D721Med (cell line): ENCODE measurements at regions not wholly inside any gene's neighbourhood (a gene's known extent, or its start where the extent isn't known, plus 50 kb on each side); places are given as distances from the start of the nearest gene placed in this dataset.
"Not testable (repeated sequence)": the region's sequence is repeated elsewhere in the genome, so short reads cannot be mapped to it uniquely, and the experiment has no call there.

ENCODE experiments used
- DNase-seq: peaks from one replicate; pipeline ENCODE4 v3.0.0; 2011; ENCODE audit warnings: low spot score; ENCODE audit not compliant: insufficient read length
- FAIRE-seq: peaks from 2 replicates; lab custom pipeline; 2011; peaks lifted over from hg19 to GRCh38; lab: Jason Lieb, UNC
- TF ChIP-seq, protein P1 (sequence below): IDR thresholded peaks from 2 replicates; pipeline ENCODE4 v1.5.1; 2012; ENCODE audit warnings: mild to moderate bottlenecking, control low read depth; ENCODE audit not compliant: insufficient read depth; ENCODE audit errors: missing control alignments

DNA sequence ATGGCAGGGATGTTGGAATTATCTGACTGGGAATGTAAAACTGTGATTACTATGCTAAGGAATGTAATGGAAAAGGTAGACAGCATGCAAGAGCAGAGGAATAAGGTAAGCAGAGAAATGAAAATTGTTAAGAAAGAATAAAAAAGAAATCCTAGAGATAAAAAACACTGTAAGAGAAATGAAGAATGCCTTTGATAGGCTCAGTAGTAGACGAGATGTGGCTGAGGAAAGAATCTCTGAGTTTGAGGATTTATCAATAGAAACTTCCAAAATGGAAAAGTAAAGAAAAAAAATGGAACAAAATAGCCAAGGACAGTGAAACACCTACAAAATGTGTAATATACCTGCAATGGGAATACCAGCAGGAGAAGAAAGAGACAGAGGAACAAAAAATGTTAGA, 468.5 kb upstream of the PIK3R1 start:
- DNase-seq (no peak), FAIRE-seq (no peak)
- TF ChIP-seq, protein P1, sequence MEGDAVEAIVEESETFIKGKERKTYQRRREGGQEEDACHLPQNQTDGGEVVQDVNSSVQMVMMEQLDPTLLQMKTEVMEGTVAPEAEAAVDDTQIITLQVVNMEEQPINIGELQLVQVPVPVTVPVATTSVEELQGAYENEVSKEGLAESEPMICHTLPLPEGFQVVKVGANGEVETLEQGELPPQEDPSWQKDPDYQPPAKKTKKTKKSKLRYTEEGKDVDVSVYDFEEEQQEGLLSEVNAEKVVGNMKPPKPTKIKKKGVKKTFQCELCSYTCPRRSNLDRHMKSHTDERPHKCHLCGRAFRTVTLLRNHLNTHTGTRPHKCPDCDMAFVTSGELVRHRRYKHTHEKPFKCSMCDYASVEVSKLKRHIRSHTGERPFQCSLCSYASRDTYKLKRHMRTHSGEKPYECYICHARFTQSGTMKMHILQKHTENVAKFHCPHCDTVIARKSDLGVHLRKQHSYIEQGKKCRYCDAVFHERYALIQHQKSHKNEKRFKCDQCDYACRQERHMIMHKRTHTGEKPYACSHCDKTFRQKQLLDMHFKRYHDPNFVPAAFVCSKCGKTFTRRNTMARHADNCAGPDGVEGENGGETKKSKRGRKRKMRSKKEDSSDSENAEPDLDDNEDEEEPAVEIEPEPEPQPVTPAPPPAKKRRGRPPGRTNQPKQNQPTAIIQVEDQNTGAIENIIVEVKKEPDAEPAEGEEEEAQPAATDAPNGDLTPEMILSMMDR: no peak

- not testable (repeated sequence) for DNase-seq, FAIRE-seq
Observed at GRCh38 chr5:67746608-67747007, 468.9 kb upstream of the PIK3R1 start.

GRCh38 chr5:67746103-67746502, 469.5 kb upstream of the PIK3R1 start:
- no peak for FAIRE-seq
- no peak for DNase-seq

GRCh38 chr5:67732921-67733320, 482.6 kb upstream of the PIK3R1 start:
- FAIRE-seq (no peak), DNase-seq (no peak)
- TF ChIP-seq, protein P1: no peak

More at GRCh38 chr5:67746103-67746502, 469.5 kb upstream of the PIK3R1 start:
- TF ChIP-seq, protein P1: no peak

GRCh38 chr5:67732471-67732870, 483.1 kb upstream of the PIK3R1 start:
- DNase-seq (no peak), FAIRE-seq (no peak)
- TF ChIP-seq, protein P1: no peak

DNA sequence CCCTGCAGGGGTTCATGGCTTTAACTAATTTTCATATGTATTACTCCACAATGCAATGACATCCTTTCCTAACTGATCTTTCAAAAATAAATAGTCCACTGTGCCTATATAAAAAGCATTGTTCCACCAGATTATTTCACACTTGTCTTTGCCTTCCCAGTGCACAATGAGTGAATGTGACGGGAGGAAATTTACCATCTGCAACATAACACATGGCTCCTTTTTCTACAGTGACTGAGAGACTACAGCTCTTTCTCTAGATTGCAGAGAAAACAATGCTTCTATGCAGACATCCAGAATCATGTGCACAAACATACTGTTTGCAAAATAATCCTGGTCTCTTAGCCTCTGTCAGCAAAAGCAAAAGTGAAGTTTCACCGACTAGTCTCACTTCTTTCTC, 483.7 kb upstream of the PIK3R1 start:
- DNase-seq: no peak
- no peak for FAIRE-seq
- TF ChIP-seq, protein P1: no peak

DNA sequence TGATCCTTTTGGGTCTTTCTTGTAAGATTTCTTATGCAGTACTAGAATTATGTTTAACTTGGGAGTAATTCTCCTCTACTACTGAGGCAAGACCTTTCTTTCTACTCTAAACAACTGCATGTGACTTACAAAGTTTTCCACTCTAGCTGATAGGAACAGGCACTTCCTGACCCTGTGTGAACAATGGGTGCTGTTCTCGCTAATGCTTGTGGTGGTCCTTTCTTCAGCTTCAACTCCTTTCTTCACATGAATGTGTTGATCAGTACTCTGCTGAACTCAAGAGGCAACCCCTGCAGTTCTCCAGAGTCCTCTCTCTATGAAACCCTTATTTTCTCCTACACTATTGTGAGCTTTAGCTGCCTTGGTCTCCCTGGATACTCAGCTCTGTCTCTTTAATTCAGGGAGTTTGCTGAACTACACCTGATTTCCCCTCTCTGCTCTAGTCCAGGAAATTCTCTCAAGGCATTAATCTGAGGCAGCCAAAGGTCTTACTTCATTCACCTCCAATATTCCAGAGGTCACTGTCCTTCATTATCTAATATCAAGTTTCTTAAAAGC, 484.6 kb upstream of the PIK3R1 start:
- DNase-seq: no peak
- no peak for FAIRE-seq
- TF ChIP-seq, protein P1: no peak

DNA sequence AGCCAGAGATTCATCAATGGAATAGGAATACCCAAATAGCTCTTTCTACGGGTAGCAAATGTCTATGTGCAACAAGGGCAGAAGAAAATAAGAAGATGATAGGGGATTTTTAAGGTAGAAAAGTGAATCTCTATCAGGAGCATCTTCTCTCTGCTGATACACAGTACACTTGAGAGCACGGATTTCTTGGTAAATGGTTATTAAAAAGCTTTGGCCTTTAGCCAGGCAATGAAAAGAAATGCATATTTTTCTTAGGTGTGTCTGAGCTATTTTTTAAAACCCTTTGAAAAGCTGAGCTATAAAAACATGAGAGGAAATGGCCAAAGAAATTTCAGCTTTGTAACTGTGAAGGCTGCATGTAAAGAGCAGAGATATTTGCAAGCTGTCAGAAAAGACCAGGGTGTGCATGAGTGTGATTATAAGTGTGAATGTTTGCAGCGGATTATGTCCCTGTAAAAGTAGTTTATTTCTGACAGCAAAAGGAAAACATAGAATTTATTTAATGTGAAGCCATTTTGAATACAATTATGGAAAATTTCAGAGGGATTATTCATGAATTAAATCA, 487.1 kb upstream of the PIK3R1 start:
- no peak for DNase-seq
- no peak for FAIRE-seq

More for the DNA sequence above, 487.1 kb upstream of the PIK3R1 start:
- TF ChIP-seq, protein P1: no peak
